Choroid plexus epithelial cell (primary cell): ENCODE measurements at regions not wholly inside any gene's neighbourhood (a gene's known extent, or its start where the extent isn't known, plus 50 kb on each side); places are given as distances from the start of the nearest gene placed in this dataset.
"Not testable (repeated sequence)": the region's sequence is repeated elsewhere in the genome, so short reads cannot be mapped to it uniquely, and the experiment has no call there.

Experiments
- DNase-seq: peaks from one replicate; pipeline ENCODE4 v3.0.0-alpha.2; 2010; ENCODE audit warnings: low read depth
- H3K4me3 ChIP-seq: 2 replicates; pipeline ENCODE4 v1.5.1; 2011; ENCODE audit warnings: low read depth, mild to moderate bottlenecking, control low read depth, low read length, moderate library complexity
- CTCF ChIP-seq: conservative IDR thresholded peaks from 2 replicates; pipeline ENCODE4 v1.5.1; 2011; ENCODE audit warnings: low read depth, mild to moderate bottlenecking, control low read depth, inconsistent platforms, low read length, moderate library complexity

- DNase-seq: no peak
- H3K4me3 ChIP-seq: no peak overlapping the region
- TF ChIP-seq CTCF: no peak
Observed at GRCh38 chr14:50031602-50032313, 84.6 kb downstream of the VCPKMT start.

- not testable (repeated sequence) for DNase-seq, H3K4me3 ChIP-seq
Observed at GRCh38 chr14:50032462-50033167, 83.8 kb downstream of the VCPKMT start.

GRCh38 chr14:50035214-50035613 lies 81.2 kb downstream of the VCPKMT start:
- TF ChIP-seq CTCF: no peak
- H3K4me3 ChIP-seq: no peak overlapping the region
- no peak for DNase-seq

GRCh38 chr14:50036211-50036610 lies 80.2 kb downstream of the VCPKMT start:
- no peak overlapping the region for H3K4me3 ChIP-seq
- DNase-seq: no peak
- TF ChIP-seq CTCF: no peak

- TF ChIP-seq CTCF: no peak
- no peak for DNase-seq
- no peak overlapping the region for H3K4me3 ChIP-seq
Observed at GRCh38 chr14:50036637-50037036, 79.7 kb downstream of the VCPKMT start.

- DNase-seq: no peak
- H3K4me3 ChIP-seq: no peak overlapping the region
- TF ChIP-seq CTCF: no peak
Observed at GRCh38 chr14:50037240-50037639, 79.1 kb downstream of the VCPKMT start.

- no peak overlapping the region for H3K4me3 ChIP-seq
- no peak for DNase-seq
- TF ChIP-seq CTCF: no peak
Observed at GRCh38 chr14:50037852-50038251, 78.5 kb downstream of the VCPKMT start.
